ENCODE measurements at regions not wholly inside any gene's neighbourhood (a gene's known extent, or its start where the extent isn't known, plus 50 kb on each side); places are given as distances from the start of the nearest gene placed in this dataset.

DNA sequence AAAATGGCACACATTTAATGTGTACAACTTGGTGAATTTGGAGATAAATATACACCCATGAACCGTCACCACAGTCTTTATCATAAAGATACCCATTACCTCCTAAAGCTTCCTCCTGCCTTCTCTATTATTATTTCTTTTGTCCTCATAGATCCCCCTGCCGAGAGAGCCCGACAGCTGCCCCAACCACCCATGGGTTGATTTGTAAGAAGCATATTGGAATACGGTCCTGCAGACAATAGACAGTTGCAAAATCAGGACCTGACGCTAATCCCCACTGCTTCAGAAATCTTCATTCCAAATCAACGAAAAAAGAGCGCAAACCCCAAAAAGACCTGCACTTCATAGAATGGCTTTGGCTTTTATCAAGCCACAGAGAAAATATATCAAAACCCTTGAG lies 697.5 kb downstream of the SEMA5A start:
- TF ChIP-seq, protein P1, sequence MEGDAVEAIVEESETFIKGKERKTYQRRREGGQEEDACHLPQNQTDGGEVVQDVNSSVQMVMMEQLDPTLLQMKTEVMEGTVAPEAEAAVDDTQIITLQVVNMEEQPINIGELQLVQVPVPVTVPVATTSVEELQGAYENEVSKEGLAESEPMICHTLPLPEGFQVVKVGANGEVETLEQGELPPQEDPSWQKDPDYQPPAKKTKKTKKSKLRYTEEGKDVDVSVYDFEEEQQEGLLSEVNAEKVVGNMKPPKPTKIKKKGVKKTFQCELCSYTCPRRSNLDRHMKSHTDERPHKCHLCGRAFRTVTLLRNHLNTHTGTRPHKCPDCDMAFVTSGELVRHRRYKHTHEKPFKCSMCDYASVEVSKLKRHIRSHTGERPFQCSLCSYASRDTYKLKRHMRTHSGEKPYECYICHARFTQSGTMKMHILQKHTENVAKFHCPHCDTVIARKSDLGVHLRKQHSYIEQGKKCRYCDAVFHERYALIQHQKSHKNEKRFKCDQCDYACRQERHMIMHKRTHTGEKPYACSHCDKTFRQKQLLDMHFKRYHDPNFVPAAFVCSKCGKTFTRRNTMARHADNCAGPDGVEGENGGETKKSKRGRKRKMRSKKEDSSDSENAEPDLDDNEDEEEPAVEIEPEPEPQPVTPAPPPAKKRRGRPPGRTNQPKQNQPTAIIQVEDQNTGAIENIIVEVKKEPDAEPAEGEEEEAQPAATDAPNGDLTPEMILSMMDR (IDR thresholded peaks at IDR 0.05; ENCODE audit: partially characterized antibody, unreplicated experiment) = no peak
- Mint-ChIP-seq H3K36me3 (ENCODE audit: unreplicated experiment) (no peaks in the 10 kb centered on the region), H3K4me1 (ENCODE audit: low read depth, unreplicated experiment) (peaks cover 11% of the 10 kb centered on the region), H3K27ac (ENCODE audit: unreplicated experiment) (no peak overlapping the region), H3K9me3 (ENCODE audit: unreplicated experiment) (peaks cover 2% of the 10 kb centered on the region), H3K27me3 (ENCODE audit: unreplicated experiment) (no peaks in the 10 kb centered on the region), H3K4me3 (ENCODE audit: unreplicated experiment) (no peak overlapping the region)
- DNase-seq = no peak

DNA sequence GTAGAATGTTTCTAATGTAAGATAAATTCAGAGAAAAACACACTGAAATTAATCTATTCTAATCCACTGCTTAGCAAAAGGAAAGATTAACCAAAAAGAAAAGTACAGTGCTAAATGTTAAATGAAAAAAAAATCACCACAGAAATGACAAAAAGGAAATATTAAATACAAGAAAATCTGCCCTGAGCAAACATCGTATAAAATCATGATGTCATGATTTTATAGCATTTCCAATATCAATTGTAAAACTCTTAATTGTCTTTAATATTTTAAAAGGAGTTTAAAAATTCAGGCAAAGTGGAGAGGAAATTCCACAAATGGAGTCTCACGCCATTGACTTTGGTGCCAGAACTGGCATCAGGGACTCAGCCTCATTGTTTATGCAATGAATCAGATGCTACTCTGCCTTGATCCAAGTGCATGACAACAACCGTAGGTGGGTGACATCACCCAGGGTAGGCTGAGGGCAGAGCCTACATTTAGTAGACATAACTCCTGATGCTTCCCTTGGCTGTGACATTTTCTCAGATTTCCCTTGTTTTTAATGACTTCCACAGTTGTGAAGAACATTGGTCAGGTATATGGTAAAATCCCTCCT lies 696.8 kb downstream of the SEMA5A start:
- H3K27me3 Mint-ChIP-seq (ENCODE audit: unreplicated experiment) = no peaks in the 10 kb centered on the region
- no peaks in the 10 kb centered on the region for H3K36me3 Mint-ChIP-seq (ENCODE audit: unreplicated experiment)
- H3K9me3 Mint-ChIP-seq (ENCODE audit: unreplicated experiment) = peaks cover 2% of the 10 kb centered on the region
- TF ChIP-seq, protein P1 (IDR thresholded peaks at IDR 0.05; ENCODE audit: partially characterized antibody, unreplicated experiment) = no peak
- DNase-seq = no peak
- no peak overlapping the region for H3K27ac Mint-ChIP-seq (ENCODE audit: unreplicated experiment)
- peaks cover 5% of the 10 kb centered on the region for H3K4me1 Mint-ChIP-seq (ENCODE audit: low read depth, unreplicated experiment)
- H3K4me3 Mint-ChIP-seq (ENCODE audit: unreplicated experiment) = no peak overlapping the region

DNA sequence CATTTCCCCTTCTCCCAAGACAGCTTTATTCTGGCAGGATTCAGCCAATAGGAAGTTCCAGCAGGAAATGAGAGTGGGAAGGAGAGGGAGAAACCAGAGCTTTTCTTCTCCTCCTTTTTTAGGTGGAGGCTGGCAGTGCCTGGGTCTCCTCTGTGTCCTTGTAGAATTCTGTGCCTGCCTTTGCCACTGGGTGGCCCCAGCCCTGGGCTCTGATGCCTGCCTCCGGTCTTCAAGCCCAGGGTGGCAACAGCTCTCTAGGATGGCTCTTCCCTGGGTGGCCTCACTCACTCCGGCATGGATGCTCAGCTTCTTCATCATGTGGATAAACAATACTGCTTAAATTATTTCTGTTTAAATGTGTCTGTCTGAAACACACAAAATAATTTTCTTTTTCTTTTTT lies 694.8 kb downstream of the SEMA5A start:
- Mint-ChIP-seq H3K36me3 (ENCODE audit: unreplicated experiment) (no peaks in the 10 kb centered on the region), H3K4me1 (ENCODE audit: low read depth, unreplicated experiment) (no peaks in the 10 kb centered on the region), H3K9me3 (ENCODE audit: unreplicated experiment) (no peaks in the 10 kb centered on the region), H3K4me3 (ENCODE audit: unreplicated experiment) (no peak overlapping the region), H3K27me3 (ENCODE audit: unreplicated experiment) (no peaks in the 10 kb centered on the region), H3K27ac (ENCODE audit: unreplicated experiment) (no peak overlapping the region)
- DNase-seq = no peak
- TF ChIP-seq, protein P1 (IDR thresholded peaks at IDR 0.05; ENCODE audit: partially characterized antibody, unreplicated experiment) = no peak

DNA sequence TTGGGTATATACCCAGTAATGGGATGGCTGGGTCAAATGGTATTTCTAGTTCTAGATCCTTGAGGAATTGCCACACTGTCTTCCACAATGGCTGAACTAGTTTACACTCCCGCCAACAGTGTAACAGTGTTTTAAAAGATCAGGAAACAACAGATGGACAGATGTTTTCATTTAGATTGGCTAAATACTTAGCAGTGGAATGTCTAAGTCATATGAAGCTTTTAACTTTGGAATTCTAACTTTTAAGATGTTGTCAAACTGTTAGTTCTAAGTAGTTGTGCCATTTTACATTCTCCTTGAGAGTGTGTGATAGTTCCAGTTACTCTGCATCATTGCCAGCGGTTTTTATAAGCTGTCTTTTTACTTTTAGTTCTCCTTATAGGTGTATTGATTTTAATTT lies 688.8 kb downstream of the SEMA5A start:
- TF ChIP-seq, protein P1 (IDR thresholded peaks at IDR 0.05; ENCODE audit: partially characterized antibody, unreplicated experiment) = no peak

DNA sequence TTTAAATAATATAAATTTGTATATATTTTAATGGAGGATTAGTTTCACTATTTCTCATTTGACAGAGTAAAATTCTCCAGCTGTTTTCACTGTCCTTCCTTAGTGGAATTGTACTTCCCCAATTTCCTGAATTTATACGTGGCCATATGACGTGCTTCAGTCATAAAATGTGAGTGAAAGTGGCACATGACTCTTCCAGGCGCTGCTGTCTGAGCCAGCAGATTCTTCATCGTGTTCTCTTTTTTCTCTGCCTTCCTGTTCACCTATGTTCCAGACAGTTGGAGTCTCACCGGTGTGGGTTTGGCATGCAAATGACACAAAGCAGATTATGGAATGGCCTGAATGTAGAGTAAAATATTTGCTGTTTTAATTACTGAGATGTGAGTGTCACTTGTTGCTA lies 684.1 kb downstream of the SEMA5A start:
- Mint-ChIP-seq H3K36me3 (ENCODE audit: unreplicated experiment) (no peaks in the 10 kb centered on the region), H3K27ac (ENCODE audit: unreplicated experiment) (no peak overlapping the region), H3K27me3 (ENCODE audit: unreplicated experiment) (no peaks in the 10 kb centered on the region), H3K4me1 (ENCODE audit: low read depth, unreplicated experiment) (peaks cover 3% of the 10 kb centered on the region), H3K9me3 (ENCODE audit: unreplicated experiment) (no peaks in the 10 kb centered on the region), H3K4me3 (ENCODE audit: unreplicated experiment) (no peak overlapping the region)
- TF ChIP-seq, protein P1 (IDR thresholded peaks at IDR 0.05; ENCODE audit: partially characterized antibody, unreplicated experiment) = no peak
- DNase-seq = no peak

More for the DNA sequence above, 688.8 kb downstream of the SEMA5A start:
- Mint-ChIP-seq H3K4me3 (ENCODE audit: unreplicated experiment) (no peak overlapping the region), H3K9me3 (ENCODE audit: unreplicated experiment) (no peaks in the 10 kb centered on the region), H3K4me1 (ENCODE audit: low read depth, unreplicated experiment) (no peaks in the 10 kb centered on the region), H3K27me3 (ENCODE audit: unreplicated experiment) (no peaks in the 10 kb centered on the region), H3K27ac (ENCODE audit: unreplicated experiment) (no peak overlapping the region), H3K36me3 (ENCODE audit: unreplicated experiment) (no peaks in the 10 kb centered on the region)
- DNase-seq = no peak
